ENCODE measurements at regions not wholly inside any gene's neighbourhood (a gene's known extent, or its start where the extent isn't known, plus 50 kb on each side); places are given as distances from the start of the nearest gene placed in this dataset.

GRCh38 chr2:181116261-181116660 is 135.9 kb downstream of the UBE2E3 start:
- no peaks in the 10 kb centered on the region for H3K4me1 ChIP-seq (ENCODE audit: control insufficient read depth in 4 of 4, insufficient read depth in 4 of 4, low read length in 3 of 4)
- no peak overlapping the region for H3K27ac ChIP-seq (ENCODE audit: low read depth in 1 of 2, low read length in 2 of 2)
- WGBS: 74% methylated on average over 1 of the region's 1 CpG
- no peak for DNase-seq (ENCODE audit: low spot score)
- no peaks in the 10 kb centered on the region for H3K36me3 ChIP-seq (ENCODE audit: control insufficient read depth in 4 of 4, insufficient read depth in 3 of 4, low read depth in 1 of 4, low read length in 3 of 4)
- no peak for TF ChIP-seq ATF3 (IDR thresholded peaks at IDR 0.05)
- no peak for TF ChIP-seq NR2F2 (IDR thresholded peaks at IDR 0.05)
- TF ChIP-seq GABPA (IDR thresholded peaks at IDR 0.05 in 1 of 2, conservative IDR thresholded peaks at IDR 0.05 in 1 of 2): no peak
- TF ChIP-seq EGR1 (IDR thresholded peaks at IDR 0.05; ENCODE audit: low read depth in 2 of 2): no peak
- TF ChIP-seq TAF1 (conservative IDR thresholded peaks at IDR 0.05): no peak
- TF ChIP-seq YY1 (IDR thresholded peaks at IDR 0.05): no peak
- TF ChIP-seq RXRA (IDR thresholded peaks at IDR 0.05): no peak
- TF ChIP-seq CTCF (IDR thresholded peaks at IDR 0.05; ENCODE audit: low read depth, low read length, missing input control): no peak
- no peak for TF ChIP-seq HNF4G (IDR thresholded peaks at IDR 0.05)
- TF ChIP-seq RAD21 (IDR thresholded peaks at IDR 0.05): no peak
- no peak for TF ChIP-seq SP1 (IDR thresholded peaks at IDR 0.05)
- no peak overlapping the region for H3K9ac ChIP-seq (ENCODE audit: low read depth in 1 of 2, low read length in 2 of 2)
- H3K4me3 ChIP-seq (ENCODE audit: low read depth in 1 of 3, low read length in 3 of 3): no peak overlapping the region
- no peaks in the 10 kb centered on the region for H3K27me3 ChIP-seq (ENCODE audit: control insufficient read depth in 4 of 4, insufficient read depth in 4 of 4, low read length in 3 of 4)
- no peaks in the 10 kb centered on the region for H3K9me3 ChIP-seq (ENCODE audit: control insufficient read depth in 4 of 4, low read length in 3 of 4)

- no peak for TF ChIP-seq FOXA1 (IDR thresholded peaks at IDR 0.05)
- TF ChIP-seq FOXA2 (IDR thresholded peaks at IDR 0.05): no peak
- TF ChIP-seq RAD21 (IDR thresholded peaks at IDR 0.05): no peak
- no peak for TF ChIP-seq NR2F2 (IDR thresholded peaks at IDR 0.05)
- TF ChIP-seq ZBTB33 (IDR thresholded peaks at IDR 0.05): no peak
- H3K9me3 ChIP-seq (ENCODE audit: control insufficient read depth in 4 of 4, low read length in 3 of 4): no peaks in the 10 kb centered on the region
- H3K4me1 ChIP-seq (ENCODE audit: control insufficient read depth in 4 of 4, insufficient read depth in 4 of 4, low read length in 3 of 4): no peaks in the 10 kb centered on the region
- H3K27me3 ChIP-seq (ENCODE audit: control insufficient read depth in 4 of 4, insufficient read depth in 4 of 4, low read length in 3 of 4): no peaks in the 10 kb centered on the region
- H3K9ac ChIP-seq (ENCODE audit: low read depth in 1 of 2, low read length in 2 of 2): no peak overlapping the region
- DNase-seq (ENCODE audit: low spot score): no peak
- H3K27ac ChIP-seq (ENCODE audit: low read depth in 1 of 2, low read length in 2 of 2): no peak overlapping the region
- no peaks in the 10 kb centered on the region for H3K36me3 ChIP-seq (ENCODE audit: control insufficient read depth in 4 of 4, insufficient read depth in 3 of 4, low read depth in 1 of 4, low read length in 3 of 4)
- H3K4me3 ChIP-seq (ENCODE audit: low read depth in 1 of 3, low read length in 3 of 3): no peak overlapping the region
Measured at GRCh38 chr2:181117206-181117925, 137.0 kb downstream of the UBE2E3 start.

- Histone ChIP-seq H3K4me1 (ENCODE audit: control insufficient read depth in 4 of 4, insufficient read depth in 4 of 4, low read length in 3 of 4) (no peaks in the 10 kb centered on the region), H3K9ac (ENCODE audit: low read depth in 1 of 2, low read length in 2 of 2) (no peak overlapping the region), H3K36me3 (ENCODE audit: control insufficient read depth in 4 of 4, insufficient read depth in 3 of 4, low read depth in 1 of 4, low read length in 3 of 4) (no peaks in the 10 kb centered on the region), H3K4me3 (ENCODE audit: low read depth in 1 of 3, low read length in 3 of 3) (no peak overlapping the region), H3K27ac (ENCODE audit: low read depth in 1 of 2, low read length in 2 of 2) (no peak overlapping the region), H3K27me3 (ENCODE audit: control insufficient read depth in 4 of 4, insufficient read depth in 4 of 4, low read length in 3 of 4) (no peaks in the 10 kb centered on the region), H3K9me3 (ENCODE audit: control insufficient read depth in 4 of 4, low read length in 3 of 4) (no peaks in the 10 kb centered on the region)
- WGBS: 90% methylated on average over 1 of the region's 1 CpG
- no peak for DNase-seq (ENCODE audit: low spot score)
- no peak for TF ChIP-seq JUND (IDR thresholded peaks at IDR 0.05)
- no peak for TF ChIP-seq ATF3 (IDR thresholded peaks at IDR 0.05)
- TF ChIP-seq RAD21 (IDR thresholded peaks at IDR 0.05): no peak
- TF ChIP-seq SP1 (IDR thresholded peaks at IDR 0.05): no peak
Measured at GRCh38 chr2:181120625-181121024, 140.2 kb downstream of the UBE2E3 start.
